Activated T-helper 1 cell treated with anti-CD3 and anti-CD28 coated beads, Interleukin-2, amount 50 U/mL, for 16 hours (primary cell): ENCODE measurements at regions not wholly inside any gene's neighbourhood (a gene's known extent, or its start where the extent isn't known, plus 50 kb on each side); places are given as distances from the start of the nearest gene placed in this dataset.
"Not testable (repeated sequence)": the region's sequence is repeated elsewhere in the genome, so short reads cannot be mapped to it uniquely, and the experiment has no call there.

Experiments used
- DNase-seq, 2 donors: peaks; one replicate each; pipeline ENCODE4 v3.0.0-alpha.2; 2020; ENCODE audit warnings: low read depth in 1 of 2, low spot score in 1 of 2

DNA sequence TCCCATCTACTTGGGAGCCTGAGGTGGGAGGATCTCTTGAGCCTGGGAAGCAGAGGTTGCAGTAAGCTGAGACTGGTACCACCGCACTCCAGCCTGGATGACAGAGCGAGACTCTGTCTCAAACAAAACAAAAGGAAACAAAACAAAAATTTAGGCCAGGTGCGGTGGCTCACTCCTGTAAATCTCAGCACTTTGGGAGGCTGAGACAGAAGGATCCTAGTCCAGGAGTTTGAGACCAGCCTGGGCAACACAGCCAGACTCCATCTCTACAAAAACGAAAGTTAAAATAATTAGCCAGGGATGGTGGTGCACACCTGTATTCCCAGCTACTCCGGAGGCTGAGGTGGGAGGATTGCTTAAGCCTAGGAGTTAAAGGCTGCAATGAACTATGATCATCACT is 183.2 kb upstream of the ZNF217 start:
- no peak for DNase-seq

- DNase-seq = no peak
Measured at GRCh38 chr20:53774461-53775203, 181.0 kb upstream of the ZNF217 start.

GRCh38 chr20:53773792-53774401 is 180.3 kb upstream of the ZNF217 start:
- DNase-seq = no peak

DNA sequence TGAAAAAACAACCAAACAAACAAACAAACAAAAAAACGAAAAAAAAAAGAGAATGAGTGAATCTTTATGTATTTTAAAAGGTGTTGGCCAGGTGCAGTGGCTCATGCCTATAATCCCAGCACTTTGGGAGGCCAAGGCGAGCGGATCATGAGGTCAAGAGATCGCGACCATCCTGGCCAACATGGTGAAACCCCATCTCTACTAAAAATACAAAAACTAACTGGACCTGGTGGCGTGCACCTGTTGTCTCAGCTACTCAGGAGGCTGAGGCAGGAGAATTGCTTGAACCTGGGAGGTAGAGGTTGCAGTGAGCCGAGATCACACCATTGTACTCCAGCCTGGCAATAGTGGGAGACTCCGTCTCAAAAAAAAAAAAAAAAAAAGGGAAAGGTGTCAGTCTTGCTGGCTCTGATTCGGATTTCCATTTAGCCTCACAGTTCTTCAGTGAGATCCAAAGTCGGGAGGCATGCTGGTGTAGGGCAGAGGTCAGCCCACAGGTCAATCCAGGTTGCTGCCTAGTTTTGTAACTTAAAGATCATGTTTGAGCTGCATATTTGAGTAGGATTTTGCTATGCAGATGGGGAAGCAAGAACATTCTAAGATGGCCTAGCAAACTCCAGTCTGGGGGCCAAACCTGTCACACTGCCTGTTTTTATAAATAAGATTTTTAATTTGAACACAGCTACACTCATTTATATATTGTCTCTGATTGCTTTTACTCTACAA is 179.6 kb upstream of the ZNF217 start:
- DNase-seq = not testable (repeated sequence)

GRCh38 chr20:53769041-53769440 is 175.4 kb upstream of the ZNF217 start:
- DNase-seq = no peak

DNA sequence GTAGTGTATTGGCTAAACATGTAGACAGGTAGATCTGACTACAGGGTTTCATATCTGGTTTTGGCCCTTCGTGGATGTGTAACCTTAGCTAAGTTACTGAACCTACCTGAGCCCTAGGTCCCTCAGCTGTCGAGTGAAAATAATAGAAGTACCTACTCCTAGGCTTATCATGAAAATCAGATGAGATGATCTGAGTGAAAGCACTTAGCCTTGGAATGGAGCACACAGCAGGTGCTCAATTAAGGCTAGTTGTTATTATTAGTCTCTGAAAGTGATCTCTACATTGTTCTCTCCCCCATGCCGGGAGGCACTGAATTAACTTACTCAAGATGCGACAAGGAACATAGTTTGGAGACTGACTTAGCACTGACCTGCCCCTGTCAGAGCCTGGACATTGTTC is 174.7 kb upstream of the ZNF217 start:
- DNase-seq = no peak

DNA sequence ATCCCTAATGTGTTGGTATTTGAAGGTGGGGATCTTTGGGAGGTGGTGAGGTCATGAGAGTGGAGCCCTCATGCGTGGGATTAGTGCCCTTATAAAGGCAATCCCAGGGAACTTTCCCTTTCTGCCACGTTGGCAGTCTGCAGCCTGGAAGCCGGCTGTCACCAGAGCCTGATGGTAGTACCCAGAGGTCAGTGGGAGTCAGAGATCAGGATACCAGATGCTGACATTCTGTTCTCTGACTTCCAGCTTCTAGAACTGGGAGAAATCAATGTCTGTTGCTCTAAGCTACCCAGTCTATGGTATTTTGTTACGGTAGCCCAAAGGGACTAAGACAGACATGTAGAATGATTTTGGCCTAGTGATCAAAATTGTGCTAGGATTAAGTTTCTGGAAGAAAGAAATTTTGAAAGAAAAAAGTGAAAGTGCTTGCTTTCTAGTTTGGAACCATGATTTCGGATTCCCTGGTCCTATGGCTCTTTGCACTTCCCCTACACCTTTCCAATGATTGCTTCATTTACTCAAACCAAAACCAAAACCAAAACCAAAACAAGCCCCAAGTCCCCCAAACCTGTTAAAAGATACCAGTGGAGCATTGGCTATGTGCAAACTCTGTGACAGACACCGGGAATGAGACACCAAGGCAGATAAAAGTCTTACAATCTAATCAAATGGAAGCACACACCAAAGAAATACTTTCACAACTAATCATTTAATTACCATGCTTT is 173.7 kb upstream of the ZNF217 start:
- DNase-seq = no peak

GRCh38 chr20:53764415-53764800 is 170.8 kb upstream of the ZNF217 start:
- DNase-seq = no peak

GRCh38 chr20:53763707-53764414 is 170.2 kb upstream of the ZNF217 start:
- no peak for DNase-seq

DNA sequence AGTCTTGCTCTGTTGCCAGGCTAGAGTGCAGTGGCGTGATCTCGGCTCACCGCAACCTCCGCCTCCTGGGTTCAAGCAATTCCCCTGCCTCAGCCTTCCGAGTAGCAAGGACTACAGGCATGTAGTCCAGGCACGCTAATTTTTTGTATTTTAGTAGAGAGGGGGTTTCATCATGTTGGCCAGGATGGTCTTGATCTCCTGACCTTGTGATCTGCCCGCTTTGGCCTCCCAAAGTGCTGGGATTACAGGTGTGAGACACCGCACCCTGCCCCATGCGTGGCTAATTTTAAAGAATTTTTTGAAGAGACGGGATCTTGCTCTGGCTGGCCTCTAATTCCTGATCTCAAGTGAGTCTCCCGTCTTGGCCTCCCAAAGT is 168.8 kb upstream of the ZNF217 start:
- DNase-seq = not testable (repeated sequence)

DNA sequence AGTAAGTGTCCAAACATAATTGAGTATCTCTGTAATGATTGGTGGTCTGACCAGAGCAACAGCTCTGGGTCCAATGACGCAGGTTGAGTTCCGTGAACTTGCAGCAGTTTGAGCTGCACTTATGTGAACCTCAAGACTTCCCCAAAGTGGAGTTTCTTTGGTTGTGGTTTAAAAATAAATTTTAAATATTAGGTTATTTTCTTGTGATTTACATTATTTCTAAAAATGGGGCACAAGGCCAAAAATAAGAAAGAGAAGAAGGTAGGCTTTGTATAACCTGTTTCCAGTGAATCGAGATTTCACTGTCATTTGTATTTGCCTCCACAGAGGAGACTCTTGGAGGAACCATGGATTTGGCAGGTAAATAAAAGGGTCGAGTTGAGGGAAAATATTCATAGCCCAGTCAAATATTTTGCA is 166.4 kb upstream of the ZNF217 start:
- DNase-seq = no peak

- DNase-seq = no peak
Measured at GRCh38 chr20:53757472-53757913, 163.9 kb upstream of the ZNF217 start.

DNA sequence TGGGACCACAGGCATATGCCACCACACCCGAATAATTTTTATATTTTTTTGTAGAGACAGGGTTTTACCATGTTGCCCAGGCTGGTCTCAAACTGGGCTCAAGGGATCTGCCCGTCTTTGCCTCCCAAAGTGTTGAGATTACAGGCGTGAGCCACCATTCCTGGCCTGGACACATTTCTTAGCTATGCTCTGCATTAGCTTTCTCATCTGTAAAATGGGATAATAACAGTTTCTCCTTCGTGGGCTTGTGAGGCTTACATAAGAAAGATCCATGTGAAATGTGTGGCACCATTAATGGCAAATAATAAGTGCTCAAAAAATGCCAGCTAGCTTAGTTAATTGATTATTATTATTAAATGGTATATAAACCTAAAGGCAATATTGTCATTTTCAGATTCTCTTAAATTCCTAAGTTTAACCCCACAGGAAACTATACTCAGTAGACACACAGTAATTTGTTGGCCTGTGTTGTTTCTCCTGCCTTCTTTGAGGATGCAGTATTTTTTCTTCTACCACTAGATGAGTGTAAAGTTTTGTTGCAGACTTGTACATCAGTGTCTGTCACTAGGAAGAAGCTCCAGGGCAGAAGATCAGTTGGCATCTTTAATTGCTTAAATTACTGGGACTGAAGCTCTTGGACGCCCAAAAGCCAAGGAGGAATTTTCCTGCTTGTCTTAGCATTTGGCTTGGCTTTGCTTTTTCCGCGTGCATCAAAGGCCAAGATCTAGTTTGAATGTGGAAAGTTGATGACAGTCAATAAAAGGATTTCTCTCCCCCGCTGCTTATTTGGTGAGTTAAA is 162.3 kb upstream of the ZNF217 start:
- DNase-seq = no peak

DNA sequence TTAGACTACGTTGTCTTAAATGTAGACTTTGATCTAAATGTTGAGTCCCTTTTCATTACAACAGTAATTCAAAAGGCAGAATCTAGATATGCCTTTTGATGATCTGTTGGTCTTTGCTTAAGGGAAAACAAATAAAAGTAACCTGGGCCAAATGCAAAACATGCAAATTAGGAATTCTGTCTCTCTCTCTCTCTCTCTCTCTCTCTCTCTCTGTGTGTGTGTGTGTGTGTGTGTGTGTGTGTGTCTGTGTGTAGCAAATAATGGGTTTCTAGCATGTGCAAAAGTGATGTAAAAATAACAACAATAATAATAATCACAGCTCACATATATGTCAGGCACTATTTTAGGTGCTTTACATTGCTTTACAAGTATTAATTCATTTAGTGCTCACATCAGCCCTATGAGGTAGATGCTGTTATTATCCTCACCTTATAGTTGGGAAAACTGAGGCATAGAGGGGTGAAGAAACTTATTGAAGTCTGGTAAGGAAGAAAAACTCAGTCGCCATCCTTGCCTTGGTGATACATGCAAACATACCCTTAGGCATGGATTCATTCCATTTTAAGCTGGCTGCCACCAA is 160.3 kb upstream of the ZNF217 start:
- DNase-seq = no peak

- no peak for DNase-seq
Measured at GRCh38 chr20:53752971-53753879, 159.6 kb upstream of the ZNF217 start.

- DNase-seq = no peak
Measured at GRCh38 chr20:53752583-53752970, 158.9 kb upstream of the ZNF217 start.

DNA sequence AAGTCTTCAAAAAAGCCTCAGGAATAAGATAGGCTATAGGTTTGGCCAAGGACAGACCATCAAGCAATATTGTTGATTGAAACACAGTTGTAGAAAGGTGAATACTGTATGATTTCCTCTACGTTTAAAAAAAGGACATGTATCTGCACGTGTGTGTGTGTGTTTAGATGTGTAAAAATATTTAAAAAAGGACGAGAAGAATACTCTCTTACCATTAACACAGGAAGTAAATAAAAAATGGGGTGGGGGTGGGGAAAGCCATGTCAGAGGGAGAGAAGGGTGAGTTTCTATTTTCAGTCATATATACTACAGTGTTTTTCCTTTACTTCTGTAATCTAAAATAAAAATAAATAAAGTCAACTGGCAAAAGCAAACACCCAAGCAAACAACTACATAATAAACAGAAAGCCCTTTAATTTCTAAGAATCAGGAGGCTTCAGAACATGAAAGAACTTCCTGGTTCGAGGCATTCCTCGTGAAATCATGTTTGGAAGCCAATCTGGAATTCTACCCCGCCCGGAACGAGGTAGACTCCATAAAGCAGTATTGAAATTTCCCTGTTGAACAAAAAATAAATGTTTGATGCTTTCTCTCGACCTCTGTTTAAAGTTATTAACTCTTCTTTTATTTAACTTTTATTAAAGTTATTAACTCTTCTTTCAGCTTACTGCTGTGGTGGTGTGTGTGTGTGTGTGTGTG is 158.1 kb upstream of the ZNF217 start:
- no peak for DNase-seq
